CD8-positive, alpha-beta memory T cell (primary cell): ENCODE measurements at regions not wholly inside any gene's neighbourhood (a gene's known extent, or its start where the extent isn't known, plus 50 kb on each side); places are given as distances from the start of the nearest gene placed in this dataset.

Experiments
- CTCF ChIA-PET: fragments of 350-600 bp; sonication (Branson Sonifier 250); formaldehyde crosslinking; loops from one replicate; lab custom pipeline; 2021; ENCODE audit warnings: antibody characterized with exemption; lab: Charles Lee
- POLR2A ChIA-PET: fragments of 350-600 bp; sonication (Branson Sonifier 250); formaldehyde crosslinking; loops from one replicate; lab custom pipeline; 2021; ENCODE audit warnings: antibody characterized with exemption; lab: Charles Lee
- DNase-seq, 5 donors: peaks; one replicate each; pipeline versions ENCODE4 v3.0.0 to v3.0.0-alpha.2; 2020 to 2022; ENCODE audit warnings: mixed read lengths in 1 of 5
- H3K27ac ChIP-seq: one replicate; pipeline ENCODE4 v1.7.0; 2013; ENCODE audit warnings: low read depth, mild to moderate bottlenecking, low read length, moderate library complexity
- H3K27me3 ChIP-seq: 2 replicates; pipeline ENCODE4 v1.7.0; 2013; ENCODE audit warnings: low read length, mild to moderate bottlenecking; ENCODE audit not compliant: insufficient read depth, poor library complexity, severe bottlenecking
- H3K36me3 ChIP-seq: 2 replicates; pipeline ENCODE4 v1.7.0; 2013; ENCODE audit warnings: mild to moderate bottlenecking, low read length, moderate library complexity; ENCODE audit not compliant: insufficient read depth
- H3K4me1 ChIP-seq: 2 replicates; pipeline ENCODE4 v1.7.0; 2013; ENCODE audit warnings: mild to moderate bottlenecking, low read length, moderate library complexity; ENCODE audit not compliant: insufficient read depth
- H3K4me3 ChIP-seq: 2 replicates; pipeline ENCODE4 v1.7.0; 2013; ENCODE audit warnings: mild to moderate bottlenecking, low read length
- H3K9me3 ChIP-seq: 2 replicates; pipeline ENCODE4 v1.7.0; 2013; ENCODE audit warnings: mild to moderate bottlenecking, low read length
- H3K27ac Mint-ChIP-seq, 8 donors: one replicate each; pipeline ENCODE4 v1.8.0; 2020 to 2021; ENCODE audit warnings: mixed read lengths in 8 of 8, mild to moderate bottlenecking in 6 of 8, inconsistent platforms in 3 of 8, moderate library complexity in 3 of 8
- H3K27me3 Mint-ChIP-seq, 2 donors: one replicate each; pipeline ENCODE4 v1.8.0; 2020 to 2021; ENCODE audit warnings: mixed read lengths in 2 of 2, mild to moderate bottlenecking in 1 of 2, moderate library complexity in 1 of 2
- H3K36me3 Mint-ChIP-seq, 3 donors: one replicate each; pipeline ENCODE4 v1.8.0; 2020 to 2021; ENCODE audit warnings: mixed read lengths in 3 of 3, inconsistent platforms in 1 of 3, mild to moderate bottlenecking in 1 of 3
- H3K4me1 Mint-ChIP-seq, 3 donors: one replicate each; pipeline ENCODE4 v1.8.0; 2020 to 2021; ENCODE audit warnings: mixed read lengths in 3 of 3, inconsistent platforms in 1 of 3, mild to moderate bottlenecking in 1 of 3
- H3K4me3 Mint-ChIP-seq, 7 donors: one replicate each; pipeline ENCODE4 v1.8.0; 2020 to 2021; ENCODE audit warnings: mixed read lengths in 7 of 7, mild to moderate bottlenecking in 6 of 7, moderate library complexity in 4 of 7, inconsistent platforms in 2 of 7
- H3K9me3 Mint-ChIP-seq, 5 donors: one replicate each; pipeline ENCODE4 v1.8.0; 2020 to 2022; ENCODE audit warnings: mixed read lengths in 5 of 5, mild to moderate bottlenecking in 3 of 5, moderate library complexity in 2 of 5, inconsistent platforms in 1 of 5

DNA sequence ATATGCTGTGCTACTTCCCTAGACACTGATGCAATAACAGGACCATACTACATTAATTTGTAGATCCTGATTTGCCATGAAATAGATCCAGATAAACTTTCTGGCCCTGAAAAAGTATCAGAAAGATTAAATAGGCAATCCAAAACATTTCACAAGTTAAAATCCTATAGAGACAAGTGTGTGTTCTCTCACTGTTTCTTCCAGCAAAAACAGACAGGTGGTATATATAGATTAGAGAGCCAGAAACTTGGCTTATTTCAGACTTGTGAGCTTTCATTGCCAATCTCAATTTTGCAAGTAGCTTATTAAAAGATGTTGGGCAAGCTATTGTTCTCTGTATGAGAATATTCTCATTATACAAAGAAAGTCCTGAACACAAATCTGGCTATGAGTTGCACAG is 289.1 kb upstream of the MANEA start:
- Histone ChIP-seq H3K4me3 (no peak overlapping the region), H3K27ac (no peak overlapping the region), H3K27me3 (no peaks in the 10 kb centered on the region), H3K9me3 (no peaks in the 10 kb centered on the region), H3K36me3 (no peaks in the 10 kb centered on the region), H3K4me1 (no peaks in the 10 kb centered on the region)
- POLR2A ChIA-PET = no interaction called here
- CTCF ChIA-PET = no interaction called here
- H3K27me3 Mint-ChIP-seq = no peaks in the 10 kb centered on the region
- no peak for DNase-seq
- no peaks in the 10 kb centered on the region for H3K36me3 Mint-ChIP-seq
- H3K4me1 Mint-ChIP-seq = no peaks in the 10 kb centered on the region
- H3K4me3 Mint-ChIP-seq = no peak overlapping the region
- H3K9me3 Mint-ChIP-seq = peaks cover 0 to 7% (median 0%) of the 10 kb centered on the region in 5 donors
- H3K27ac Mint-ChIP-seq = no peak overlapping the region

DNA sequence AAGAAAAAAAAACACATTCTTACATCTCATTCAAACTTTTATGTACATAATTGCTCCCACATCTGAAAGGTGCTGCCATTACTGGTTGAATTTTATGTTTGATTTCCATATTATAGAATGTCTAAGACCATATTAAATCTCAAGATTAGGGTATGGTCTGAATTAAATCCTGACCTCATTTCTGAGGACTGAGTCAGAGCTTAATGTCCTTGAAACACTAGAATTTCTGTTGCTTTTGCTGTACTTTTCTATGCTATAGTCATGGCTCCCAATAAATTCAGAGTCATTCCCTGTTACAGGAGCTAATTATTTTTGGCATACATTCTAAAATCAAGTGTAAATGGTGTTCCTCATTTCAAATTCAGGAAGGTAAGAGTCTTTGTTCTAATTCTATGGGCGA is 285.3 kb upstream of the MANEA start:
- CTCF ChIA-PET = no interaction called here
- no peaks in the 10 kb centered on the region for H3K36me3 ChIP-seq
- DNase-seq = no peak
- no peaks in the 10 kb centered on the region for H3K27me3 ChIP-seq
- H3K9me3 ChIP-seq = no peaks in the 10 kb centered on the region
- H3K36me3 Mint-ChIP-seq = no peaks in the 10 kb centered on the region
- H3K4me3 Mint-ChIP-seq = no peak overlapping the region
- no peak overlapping the region for H3K27ac Mint-ChIP-seq
- POLR2A ChIA-PET = no interaction called here
- H3K27me3 Mint-ChIP-seq = no peaks in the 10 kb centered on the region
- H3K4me1 ChIP-seq = no peaks in the 10 kb centered on the region
- no peak overlapping the region for H3K4me3 ChIP-seq
- H3K9me3 Mint-ChIP-seq = peaks cover 0 to 7% (median 0%) of the 10 kb centered on the region in 5 donors
- no peak overlapping the region for H3K27ac ChIP-seq
- no peaks in the 10 kb centered on the region for H3K4me1 Mint-ChIP-seq

DNA sequence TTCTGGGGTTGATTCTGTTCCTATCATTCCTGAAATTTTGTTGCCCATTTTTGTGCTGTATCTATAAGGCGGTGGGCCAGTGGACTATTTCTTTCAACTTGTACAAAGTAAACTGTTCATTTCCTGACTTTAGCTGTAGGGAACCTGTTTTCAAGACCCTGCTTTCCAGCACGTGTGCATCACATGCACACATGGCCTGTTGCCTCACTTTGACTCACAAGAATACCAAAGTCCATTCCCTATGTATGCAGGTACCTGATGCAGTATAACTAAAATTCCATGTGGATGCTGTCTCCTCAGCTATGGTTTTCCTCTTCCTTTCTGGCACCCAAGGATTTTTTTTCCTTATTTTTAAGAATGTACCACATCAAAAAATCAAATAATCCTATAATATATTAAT is 284.1 kb upstream of the MANEA start:
- ChIA-PET CTCF (no interaction called here), POLR2A (no interaction called here)
- Mint-ChIP-seq H3K36me3 (no peaks in the 10 kb centered on the region), H3K9me3 (peaks cover 0 to 8% (median 0%) of the 10 kb centered on the region in 5 donors), H3K27ac (no peak overlapping the region), H3K4me1 (no peaks in the 10 kb centered on the region), H3K27me3 (no peaks in the 10 kb centered on the region), H3K4me3 (no peak overlapping the region)
- Histone ChIP-seq H3K36me3 (no peaks in the 10 kb centered on the region), H3K4me3 (no peak overlapping the region), H3K4me1 (no peaks in the 10 kb centered on the region), H3K27me3 (no peaks in the 10 kb centered on the region), H3K27ac (no peak overlapping the region), H3K9me3 (no peaks in the 10 kb centered on the region)
- DNase-seq = no peak

DNA sequence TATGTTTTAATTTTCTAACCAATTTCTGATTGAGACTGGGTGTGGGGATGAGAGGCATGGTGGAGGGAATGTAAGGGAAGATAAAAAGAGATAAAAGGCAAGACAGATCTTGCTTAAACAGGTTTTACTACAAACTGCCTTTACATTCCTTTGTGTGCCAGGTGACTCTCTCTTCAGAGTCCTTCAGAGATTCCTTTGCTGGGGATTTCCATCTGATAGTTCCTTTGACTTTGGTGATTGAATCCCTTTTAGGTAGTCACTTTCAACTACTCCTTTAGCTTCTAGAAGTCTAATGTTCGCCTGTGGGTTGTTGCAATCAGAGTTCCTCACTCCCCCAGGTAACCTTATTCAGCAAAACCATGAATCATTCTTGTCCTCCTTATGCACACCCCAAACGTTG is 283.3 kb upstream of the MANEA start:
- no peak for DNase-seq
- POLR2A ChIA-PET = no interaction called here
- Histone ChIP-seq H3K4me1 (no peaks in the 10 kb centered on the region), H3K36me3 (no peaks in the 10 kb centered on the region), H3K4me3 (no peak overlapping the region), H3K9me3 (no peaks in the 10 kb centered on the region), H3K27me3 (no peaks in the 10 kb centered on the region), H3K27ac (no peak overlapping the region)
- Mint-ChIP-seq H3K4me3 (no peak overlapping the region), H3K9me3 (peaks cover 0 to 9% (median 0%) of the 10 kb centered on the region in 5 donors), H3K4me1 (no peaks in the 10 kb centered on the region), H3K36me3 (no peaks in the 10 kb centered on the region), H3K27ac (no peak overlapping the region), H3K27me3 (no peaks in the 10 kb centered on the region)
- CTCF ChIA-PET = no interaction called here

DNA sequence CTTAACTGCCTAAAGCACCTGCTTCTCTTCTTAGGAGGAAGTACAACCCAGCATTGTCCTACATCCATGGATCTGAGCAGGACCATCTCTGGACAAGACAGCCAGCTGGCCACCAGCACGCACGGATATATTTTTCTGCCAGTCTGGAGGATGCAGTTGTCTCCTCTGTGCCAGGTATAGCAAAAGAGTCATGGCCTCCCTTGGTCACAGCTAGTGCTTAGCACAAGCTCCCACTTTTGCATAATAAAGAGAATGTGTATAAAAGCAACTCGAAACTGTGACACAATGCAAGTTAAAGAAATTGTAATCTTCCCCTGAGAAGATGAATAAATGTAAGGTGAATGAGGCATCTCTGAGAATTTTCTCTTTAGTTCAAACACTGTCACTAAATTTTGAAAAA is 267.8 kb upstream of the MANEA start:
- H3K36me3 ChIP-seq = no peaks in the 10 kb centered on the region
- H3K4me3 Mint-ChIP-seq = no peak overlapping the region
- H3K4me3 ChIP-seq = no peak overlapping the region
- H3K9me3 Mint-ChIP-seq = peaks cover 0 to 3% (median 1%) of the 10 kb centered on the region in 5 donors
- POLR2A ChIA-PET = no interaction called here
- H3K27me3 ChIP-seq = no peaks in the 10 kb centered on the region
- H3K27me3 Mint-ChIP-seq = no peaks in the 10 kb centered on the region
- H3K27ac ChIP-seq = no peak overlapping the region
- no peaks in the 10 kb centered on the region for H3K4me1 Mint-ChIP-seq
- no peaks in the 10 kb centered on the region for H3K9me3 ChIP-seq
- DNase-seq = no peak
- H3K27ac Mint-ChIP-seq = no peak overlapping the region
- no peaks in the 10 kb centered on the region for H3K36me3 Mint-ChIP-seq
- CTCF ChIA-PET = no interaction called here
- H3K4me1 ChIP-seq = no peaks in the 10 kb centered on the region

DNA sequence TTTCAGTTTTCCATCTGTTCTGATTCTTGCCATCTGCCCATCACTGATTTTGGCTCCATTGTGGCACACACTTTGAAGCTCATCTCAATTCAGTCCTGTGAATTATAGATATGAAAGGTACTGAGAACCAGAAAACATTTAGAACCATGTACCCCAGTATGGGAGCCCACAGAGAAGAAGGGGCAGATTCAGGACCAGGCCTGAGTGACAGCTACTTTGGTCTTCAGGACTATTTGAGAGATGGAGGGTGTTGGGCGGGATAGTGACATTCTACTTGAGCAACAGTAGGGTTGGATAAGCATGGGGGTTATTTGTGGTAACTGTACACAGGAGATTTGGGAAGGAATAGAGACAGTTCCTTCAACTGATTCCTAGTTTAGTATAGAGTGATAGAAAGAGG is 259.2 kb upstream of the MANEA start:
- Mint-ChIP-seq H3K27me3 (no peaks in the 10 kb centered on the region), H3K9me3 (peaks cover 0 to 5% (median 1%) of the 10 kb centered on the region in 5 donors), H3K4me3 (no peak overlapping the region), H3K4me1 (no peaks in the 10 kb centered on the region), H3K36me3 (no peaks in the 10 kb centered on the region), H3K27ac (no peak overlapping the region)
- H3K36me3 ChIP-seq = no peaks in the 10 kb centered on the region
- H3K9me3 ChIP-seq = no peaks in the 10 kb centered on the region
- no peak for DNase-seq
- H3K27me3 ChIP-seq = no peaks in the 10 kb centered on the region
- H3K4me3 ChIP-seq = no peak overlapping the region
- ChIA-PET POLR2A (no interaction called here), CTCF (no interaction called here)
- no peaks in the 10 kb centered on the region for H3K4me1 ChIP-seq
- no peak overlapping the region for H3K27ac ChIP-seq

DNA sequence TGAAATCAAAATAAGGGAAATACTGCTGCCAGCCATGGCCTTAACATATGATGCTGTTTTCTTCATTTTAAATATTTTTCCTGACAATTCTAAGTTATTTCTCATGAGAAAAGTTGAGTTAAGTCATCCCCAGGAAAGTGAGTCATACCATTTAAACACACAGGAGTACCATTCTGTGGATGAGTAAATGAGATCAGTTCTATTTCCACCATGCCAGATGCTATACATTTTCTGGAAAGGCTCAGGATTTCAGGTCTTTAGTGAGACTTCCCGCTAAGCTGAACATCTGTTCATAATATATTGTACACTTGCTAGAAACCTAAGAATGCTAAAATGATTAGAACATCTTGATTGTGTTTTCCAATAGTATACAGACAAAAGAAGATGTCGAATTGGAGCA is 256.2 kb upstream of the MANEA start:
- H3K27ac ChIP-seq = no peak overlapping the region
- Mint-ChIP-seq H3K36me3 (no peaks in the 10 kb centered on the region), H3K27me3 (no peaks in the 10 kb centered on the region), H3K9me3 (peaks cover 0 to 5% (median 0%) of the 10 kb centered on the region in 5 donors), H3K4me3 (no peak overlapping the region), H3K27ac (no peak overlapping the region), H3K4me1 (no peaks in the 10 kb centered on the region)
- no peak overlapping the region for H3K4me3 ChIP-seq
- no peaks in the 10 kb centered on the region for H3K4me1 ChIP-seq
- CTCF ChIA-PET = no interaction called here
- H3K9me3 ChIP-seq = no peaks in the 10 kb centered on the region
- H3K36me3 ChIP-seq = no peaks in the 10 kb centered on the region
- DNase-seq = no peak
- no peaks in the 10 kb centered on the region for H3K27me3 ChIP-seq
- POLR2A ChIA-PET = no interaction called here

DNA sequence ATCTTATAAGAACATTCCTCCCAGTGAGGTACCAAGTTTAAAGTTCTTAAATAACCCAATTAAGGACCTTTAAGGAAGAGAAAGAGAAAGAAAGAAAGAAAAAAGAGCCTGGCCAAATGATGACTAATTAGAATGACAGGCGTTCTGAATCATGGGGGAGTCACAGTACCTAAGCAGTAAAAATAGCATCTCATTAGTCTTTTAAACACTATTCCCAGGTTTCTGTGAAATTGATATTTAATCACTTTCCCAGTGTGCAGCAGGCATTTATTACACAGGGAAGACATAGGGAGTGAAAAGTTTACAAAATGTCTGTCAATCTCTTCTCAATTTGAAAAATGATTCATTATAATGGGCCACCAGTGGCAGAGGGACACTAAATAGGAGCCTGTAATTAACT is 251.4 kb upstream of the MANEA start:
- Histone ChIP-seq H3K9me3 (no peaks in the 10 kb centered on the region), H3K27ac (no peak overlapping the region), H3K4me1 (no peaks in the 10 kb centered on the region), H3K4me3 (no peak overlapping the region), H3K36me3 (no peaks in the 10 kb centered on the region), H3K27me3 (no peaks in the 10 kb centered on the region)
- Mint-ChIP-seq H3K27ac (no peak overlapping the region), H3K9me3 (peaks cover 0 to 2% (median 0%) of the 10 kb centered on the region in 5 donors), H3K36me3 (no peaks in the 10 kb centered on the region), H3K4me3 (no peak overlapping the region), H3K27me3 (no peaks in the 10 kb centered on the region), H3K4me1 (no peaks in the 10 kb centered on the region)
- no peak for DNase-seq
- ChIA-PET POLR2A (no interaction called here), CTCF (no interaction called here)

DNA sequence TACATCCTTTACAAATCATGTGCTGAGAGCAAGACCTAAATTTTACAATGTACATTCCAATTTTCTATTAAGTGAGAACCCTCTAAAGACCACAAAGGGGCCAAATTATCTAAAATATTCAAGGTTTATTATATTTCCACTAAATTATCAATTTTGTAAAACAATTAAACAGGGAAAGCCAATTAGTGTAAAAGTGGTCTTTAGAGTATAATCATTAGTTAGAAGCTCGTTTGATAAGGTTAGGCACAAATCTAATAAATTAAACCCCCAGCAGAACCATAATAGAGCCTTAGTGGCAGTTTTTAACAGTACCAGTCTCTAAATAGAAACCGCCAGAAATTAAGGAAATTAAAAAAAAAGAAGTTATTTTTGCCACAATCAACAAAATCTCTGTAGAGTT is 249.1 kb upstream of the MANEA start:
- no peaks in the 10 kb centered on the region for H3K36me3 Mint-ChIP-seq
- Histone ChIP-seq H3K36me3 (no peaks in the 10 kb centered on the region), H3K27ac (no peak overlapping the region), H3K27me3 (no peaks in the 10 kb centered on the region), H3K9me3 (no peaks in the 10 kb centered on the region), H3K4me3 (no peak overlapping the region), H3K4me1 (no peaks in the 10 kb centered on the region)
- ChIA-PET POLR2A (no interaction called here), CTCF (no interaction called here)
- no peak overlapping the region for H3K27ac Mint-ChIP-seq
- no peak overlapping the region for H3K4me3 Mint-ChIP-seq
- no peaks in the 10 kb centered on the region for H3K9me3 Mint-ChIP-seq
- no peaks in the 10 kb centered on the region for H3K27me3 Mint-ChIP-seq
- no peak for DNase-seq
- no peaks in the 10 kb centered on the region for H3K4me1 Mint-ChIP-seq
